Inferior parietal cortex (tissue), 1 donor: ENCODE measurements at regions not wholly inside any gene's neighbourhood (a gene's known extent, or its start where the extent isn't known, plus 50 kb on each side); places are given as distances from the start of the nearest gene placed in this dataset.
A peak's percentile ranks its signal among the peaks of the same experiment; 100 is the strongest.

Source experiments
- DNase-seq: peaks from one replicate; pipeline ENCODE4 v3.0.0-alpha.2; 2016; ENCODE audit errors: extremely low spot score

GRCh38 chr6:133693565-133693964 is 195.3 kb upstream of the TCF21 start:
- no peak for DNase-seq

- no peak for DNase-seq
These were observed 191.7 kb upstream of the TCF21 start for GRCh38 chr6:133697185-133697584.

DNA sequence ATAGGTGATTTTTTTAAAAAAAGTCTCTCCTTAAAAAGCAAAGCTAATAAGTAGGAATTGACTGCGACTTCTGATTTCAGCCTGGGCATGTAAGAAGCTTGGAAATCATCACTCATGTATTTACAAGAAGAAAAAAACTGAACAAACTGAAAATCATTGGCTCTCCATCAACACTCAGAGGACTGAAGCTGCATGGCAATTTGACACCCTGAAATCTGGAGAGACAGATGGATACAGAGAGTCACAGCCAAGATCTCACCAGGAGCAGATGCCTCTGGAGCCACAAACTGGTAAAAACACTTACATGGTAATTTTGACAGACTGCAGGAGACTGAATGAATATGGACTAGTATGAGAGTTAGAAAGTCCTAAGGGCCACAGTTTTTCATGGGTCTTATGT is 191.2 kb upstream of the TCF21 start:
- DNase-seq, result no peak

GRCh38 chr6:133698272-133698671 is 190.6 kb upstream of the TCF21 start:
- no peak for DNase-seq

DNA sequence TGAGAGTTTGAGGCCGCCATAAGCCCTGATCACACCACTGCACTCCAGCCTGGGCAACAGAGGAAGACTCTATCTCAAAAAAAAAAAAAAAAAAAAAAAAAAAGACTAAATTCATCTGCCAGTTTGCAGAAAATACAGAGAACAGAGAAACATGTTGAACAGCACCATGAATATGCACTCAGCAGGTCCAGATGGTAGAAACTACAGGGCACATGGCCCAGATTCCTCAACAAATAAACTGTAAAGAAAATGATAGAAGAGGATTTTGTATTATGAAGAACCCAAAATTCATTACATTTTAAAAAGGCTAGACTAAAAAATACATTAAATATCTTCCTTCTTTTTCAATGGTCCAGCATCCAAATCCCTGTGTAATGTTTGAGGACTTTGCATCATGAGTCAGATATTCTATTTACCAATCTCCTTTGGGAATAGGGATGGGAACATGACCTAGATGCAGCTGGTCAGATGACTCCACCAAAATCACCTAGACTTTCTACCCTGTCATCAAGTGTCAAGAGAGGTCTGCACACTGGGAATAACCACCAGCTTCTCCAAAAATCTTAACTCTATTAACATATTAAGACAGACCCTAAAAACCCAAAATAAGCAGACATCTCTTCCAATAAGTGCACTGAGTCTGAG is 189.1 kb upstream of the TCF21 start:
- no peak for DNase-seq

DNA sequence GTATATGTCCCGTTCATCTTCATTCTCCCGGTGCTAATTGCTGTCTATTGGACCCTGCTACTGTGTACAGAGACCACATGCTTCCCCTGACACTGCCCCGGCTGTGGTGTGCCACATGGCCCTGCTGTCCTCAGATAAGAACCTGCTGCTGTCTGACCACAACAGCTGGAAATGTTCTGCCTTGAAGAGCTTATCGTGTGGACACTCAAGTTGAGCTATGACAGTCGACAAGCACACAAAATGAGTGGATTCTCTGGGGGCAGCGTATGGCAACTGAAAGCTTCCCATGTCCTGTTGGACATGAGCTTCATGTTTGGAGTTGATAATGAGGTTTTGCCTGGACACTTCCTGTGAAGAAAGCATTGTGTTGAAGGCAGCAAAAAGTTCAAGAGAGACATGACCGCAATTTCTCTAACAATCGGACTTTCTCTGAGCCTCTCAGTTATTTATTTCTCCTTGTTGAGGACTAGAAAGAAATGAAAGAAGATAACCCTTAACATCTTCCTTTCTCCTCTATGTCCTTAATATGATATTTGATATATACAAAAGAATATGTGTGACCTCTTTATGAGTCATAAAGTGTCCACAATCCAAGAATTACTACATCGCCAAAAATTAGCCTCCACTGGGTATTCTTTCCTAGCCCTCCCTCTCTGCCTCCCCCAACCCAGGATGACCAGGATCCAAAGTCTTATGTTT is 187.1 kb upstream of the TCF21 start:
- no peak for DNase-seq

- no peak for DNase-seq
These were observed 184.5 kb upstream of the TCF21 start for GRCh38 chr6:133704371-133704770.

DNA sequence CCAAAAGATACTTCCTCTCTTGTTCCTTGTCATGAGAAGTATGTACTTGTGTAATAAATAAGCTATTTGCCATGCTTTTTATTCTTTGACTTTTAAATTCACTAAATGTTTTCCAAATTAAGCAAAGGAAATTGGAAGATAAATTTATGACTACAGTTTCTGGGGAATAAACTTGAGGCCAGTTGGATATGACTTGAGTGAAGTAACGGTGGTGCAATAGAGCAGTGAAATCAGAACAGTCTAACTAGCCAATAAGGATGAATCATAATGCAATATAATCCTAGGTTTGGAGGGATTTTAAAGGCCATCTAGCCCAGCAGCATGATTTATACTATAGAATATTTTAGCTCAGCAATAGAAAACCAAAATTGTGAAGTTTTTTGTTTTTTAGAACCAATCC is 183.8 kb upstream of the TCF21 start:
- DNase-seq, result no peak

GRCh38 chr6:133705731-133706130 is 183.2 kb upstream of the TCF21 start:
- DNase-seq, result no peak

- DNase-seq, result peak; percentile 18
These were observed 181.5 kb upstream of the TCF21 start for GRCh38 chr6:133707456-133707855.

DNA sequence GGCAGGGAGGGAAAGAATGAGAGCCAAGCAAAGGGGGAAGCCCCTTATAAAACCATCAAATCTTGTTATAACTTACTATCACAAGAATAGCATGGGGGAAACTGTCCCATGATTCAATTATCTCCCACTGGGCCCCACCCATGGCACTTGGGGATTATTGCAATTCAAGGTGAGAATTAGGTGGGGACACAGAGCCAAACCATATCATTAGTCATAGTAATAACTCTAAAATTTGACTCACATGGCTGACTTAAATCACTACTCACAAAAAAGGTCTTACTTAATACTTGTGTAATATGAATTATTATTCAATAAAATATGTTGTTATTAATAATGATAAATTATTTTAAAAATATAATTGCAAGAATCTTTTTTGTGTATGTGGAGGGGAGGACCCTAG is 178.1 kb upstream of the TCF21 start:
- DNase-seq, result no peak

GRCh38 chr6:133715270-133715669 is 173.6 kb upstream of the TCF21 start:
- no peak for DNase-seq

GRCh38 chr6:133724726-133725125 is 164.2 kb upstream of the TCF21 start:
- no peak for DNase-seq

DNA sequence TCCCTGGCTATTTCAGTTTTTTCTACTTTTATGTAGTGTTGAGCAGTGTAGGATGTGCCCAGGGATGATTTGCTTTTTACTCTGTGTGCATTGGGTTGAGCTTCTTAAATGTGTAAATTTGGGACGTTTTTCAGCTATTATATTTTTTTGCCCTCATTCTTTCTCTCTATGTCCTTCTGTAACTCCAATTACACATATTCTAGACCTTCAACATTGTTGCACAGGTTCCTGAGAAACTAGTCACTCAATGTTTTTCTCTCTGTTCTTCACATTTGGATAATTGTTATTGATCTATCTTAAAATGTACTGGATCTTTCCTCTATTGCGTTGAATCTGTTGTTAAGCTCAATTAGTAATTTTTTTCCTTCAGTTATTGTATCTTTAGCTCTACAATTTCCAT is 162.7 kb upstream of the TCF21 start:
- no peak for DNase-seq

GRCh38 chr6:133730881-133731280 is 158.0 kb upstream of the TCF21 start:
- no peak for DNase-seq

DNA sequence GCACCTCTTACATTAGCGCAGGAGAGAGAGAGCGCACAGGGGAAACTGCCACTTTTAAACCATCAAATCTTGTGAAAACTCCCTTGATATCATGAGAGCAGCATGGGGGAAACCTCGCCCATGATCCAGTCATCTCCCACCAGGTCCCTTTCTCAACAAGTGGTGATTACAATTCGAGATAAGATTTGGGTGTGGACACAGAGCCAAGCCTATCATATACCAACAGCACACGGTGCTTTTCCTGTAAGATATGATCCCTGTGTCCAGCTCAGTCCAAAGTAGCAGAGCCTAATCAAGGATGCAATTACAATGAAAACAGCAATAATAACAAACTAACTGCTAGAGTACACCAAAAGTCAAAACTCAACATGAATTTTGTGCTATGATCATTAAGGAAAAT is 148.7 kb upstream of the TCF21 start:
- DNase-seq, result no peak

DNA sequence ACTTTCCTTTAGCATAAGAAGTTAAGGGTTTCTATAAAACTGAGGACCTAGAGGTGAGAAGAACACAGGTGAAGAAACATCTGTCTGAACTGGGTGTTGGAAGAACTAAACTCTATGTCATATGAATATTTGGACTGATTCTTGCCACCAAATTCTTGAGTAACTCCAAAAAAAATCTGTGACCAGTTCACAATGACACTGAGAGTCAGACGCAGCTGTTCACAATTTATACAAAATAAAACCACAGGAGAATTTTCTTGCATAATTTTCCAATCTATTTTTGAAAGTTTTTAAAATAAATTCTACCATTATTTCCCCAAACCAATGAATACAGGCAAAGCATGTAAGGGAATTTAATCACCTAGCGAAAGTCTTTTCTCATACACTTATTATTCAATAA is 148.1 kb upstream of the TCF21 start:
- DNase-seq, result no peak

DNA sequence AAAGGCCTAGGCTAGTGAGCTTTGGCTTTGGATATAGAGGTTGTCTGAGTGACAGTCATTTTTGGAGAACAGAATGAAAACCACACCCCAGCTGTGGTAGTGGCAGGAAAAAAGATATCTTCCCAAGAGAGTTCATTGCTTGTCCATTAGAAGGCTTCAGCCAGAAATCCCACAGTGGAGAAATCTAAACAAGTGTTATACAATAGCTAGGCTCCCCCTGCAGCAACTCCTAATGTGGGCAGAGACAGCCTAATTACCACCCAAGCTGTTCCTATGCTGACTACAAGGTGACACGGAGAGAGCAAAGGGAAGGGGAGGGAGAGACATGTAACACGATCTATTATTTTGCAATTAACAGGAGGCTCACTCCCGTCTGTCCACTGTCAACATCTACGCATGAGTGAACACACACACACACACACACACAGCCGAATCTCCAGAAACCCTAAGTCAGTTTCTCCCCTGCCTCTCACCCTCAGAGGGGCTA is 147.5 kb upstream of the TCF21 start:
- no peak for DNase-seq

DNA sequence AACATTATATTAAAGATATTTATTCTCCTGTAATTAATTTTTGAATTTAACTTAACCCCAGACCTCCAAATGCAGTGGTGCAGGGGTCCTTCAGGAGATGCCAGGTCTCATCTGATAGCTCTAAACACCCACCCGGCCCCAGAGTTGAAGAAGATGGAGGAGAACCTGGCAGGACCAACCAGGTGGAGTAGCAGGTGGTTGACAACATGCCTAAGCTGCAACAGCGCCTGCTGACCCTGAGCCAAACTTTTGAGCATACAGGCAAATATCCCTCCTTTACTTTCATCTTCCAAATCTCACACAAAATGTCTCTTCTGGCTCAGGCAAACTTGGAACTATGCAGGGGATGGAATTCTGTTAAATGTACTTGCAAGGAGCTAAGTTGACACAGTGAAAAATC is 145.3 kb upstream of the TCF21 start:
- no peak for DNase-seq

DNA sequence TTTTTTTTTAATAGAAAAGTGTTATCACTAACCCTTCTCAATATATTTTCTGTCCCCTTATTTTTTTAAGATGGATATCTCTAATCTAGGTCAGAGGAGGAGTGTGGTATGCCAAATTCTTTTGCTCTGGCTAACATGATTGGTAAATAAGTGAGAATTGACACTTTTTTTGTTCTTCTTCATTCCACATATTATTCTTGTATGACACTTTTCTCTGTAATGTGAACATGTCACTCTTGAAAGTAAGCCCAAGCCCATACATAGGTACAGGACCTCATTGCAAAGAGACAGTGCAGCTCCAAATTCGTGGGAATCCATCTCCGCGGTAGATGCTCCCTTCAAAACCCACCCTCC is 142.5 kb upstream of the TCF21 start:
- DNase-seq, result no peak

DNA sequence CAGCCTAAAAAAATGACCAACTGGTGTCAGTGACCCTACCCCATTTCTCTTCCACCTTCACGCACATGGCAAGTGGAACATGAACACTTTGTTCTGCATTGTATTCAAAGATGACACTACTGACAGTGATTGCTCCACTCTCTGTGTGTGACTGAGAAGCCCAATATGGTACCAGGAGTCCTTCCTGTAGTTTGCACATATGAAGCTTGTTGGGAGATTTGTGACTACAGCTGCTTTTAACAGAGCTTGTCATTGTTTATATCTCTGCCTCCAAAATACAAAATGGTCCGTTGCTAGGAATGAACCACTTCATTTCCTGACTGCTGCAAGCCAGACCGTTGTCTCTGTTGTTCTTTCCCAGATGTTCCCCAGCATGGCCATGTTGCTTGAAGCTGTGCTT is 140.3 kb upstream of the TCF21 start:
- DNase-seq, result no peak

DNA sequence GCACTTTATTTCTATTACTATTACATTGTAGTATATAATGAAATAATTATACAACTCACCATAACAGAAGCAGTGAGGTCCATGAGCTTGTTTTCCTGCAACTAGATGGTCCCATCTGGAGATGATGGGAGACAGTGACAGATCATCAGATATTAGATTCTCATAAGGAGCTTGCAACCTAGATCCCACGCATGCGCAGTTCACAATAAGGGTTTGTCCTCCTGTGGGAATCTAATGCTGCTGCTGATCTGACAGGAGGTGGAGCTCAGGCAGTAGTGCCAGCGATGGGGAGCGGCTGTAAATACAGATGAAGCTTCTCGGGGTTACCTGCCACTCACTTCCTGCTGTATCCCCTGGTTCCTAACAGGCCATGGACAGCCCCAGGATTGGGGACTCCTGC is 139.5 kb upstream of the TCF21 start:
- DNase-seq, result no peak

- DNase-seq, result no peak
These were observed 136.8 kb upstream of the TCF21 start for GRCh38 chr6:133752129-133752528.

- no peak for DNase-seq
These were observed 135.2 kb upstream of the TCF21 start for GRCh38 chr6:133753756-133754155.
